HFFc6 (cell line): ENCODE measurements at regions not wholly inside any gene's neighbourhood (a gene's known extent, or its start where the extent isn't known, plus 50 kb on each side); places are given as distances from the start of the nearest gene placed in this dataset.

ENCODE experiments used
- DNase-seq: peaks from one replicate; pipeline ENCODE4 v3.0.0-alpha.2; 2018
- H3K27ac Mint-ChIP-seq: 2 replicates; pipeline ENCODE4 v1.8.0; 2020; ENCODE audit warnings: mild to moderate bottlenecking, mixed read lengths
- H3K27me3 Mint-ChIP-seq: 2 replicates; pipeline ENCODE4 v1.8.0; 2021; ENCODE audit warnings: mild to moderate bottlenecking, moderate library complexity, mixed read lengths; ENCODE audit not compliant: insufficient read depth
- H3K36me3 Mint-ChIP-seq: 2 replicates; pipeline ENCODE4 v1.8.0; 2021; ENCODE audit warnings: low read depth, mixed read lengths
- H3K4me1 Mint-ChIP-seq: 2 replicates; pipeline ENCODE4 v1.8.0; 2020; ENCODE audit warnings: low read depth, mixed read lengths
- H3K4me3 Mint-ChIP-seq: 2 replicates; pipeline ENCODE4 v1.8.0; 2020; ENCODE audit warnings: mild to moderate bottlenecking, moderate library complexity, mixed read lengths
- H3K9me3 Mint-ChIP-seq: 2 replicates; pipeline ENCODE4 v1.8.0; 2020; ENCODE audit warnings: mild to moderate bottlenecking, mixed read lengths
- CTCF ChIP-seq: fragments of 200-600 bp; sonication (generic); IDR thresholded peaks from 2 replicates; pipeline ENCODE4 v1.5.0; 2021; ENCODE audit warnings: antibody characterized with exemption, mild to moderate bottlenecking

GRCh38 chr21:35738347-35738961, 321.9 kb downstream of the SETD4 start:
- Mint-ChIP-seq H3K4me1 (peaks cover 25% of the 10 kb centered on the region), H3K36me3 (no peaks in the 10 kb centered on the region; the same call in 1 of the 2 replicates), H3K9me3 (no peaks in the 10 kb centered on the region), H3K27me3 (peaks cover 1% of the 10 kb centered on the region; the same call in 1 of the 2 replicates), H3K27ac (peak overlapping the region; percentile 45), H3K4me3 (no peak overlapping the region)
- peak; percentile 25 for DNase-seq
- no peak for TF ChIP-seq CTCF

GRCh38 chr21:35737899-35738346, 322.4 kb downstream of the SETD4 start:
- Mint-ChIP-seq H3K9me3 (no peaks in the 10 kb centered on the region), H3K4me3 (no peak overlapping the region)
- DNase-seq, result no peak

DNA sequence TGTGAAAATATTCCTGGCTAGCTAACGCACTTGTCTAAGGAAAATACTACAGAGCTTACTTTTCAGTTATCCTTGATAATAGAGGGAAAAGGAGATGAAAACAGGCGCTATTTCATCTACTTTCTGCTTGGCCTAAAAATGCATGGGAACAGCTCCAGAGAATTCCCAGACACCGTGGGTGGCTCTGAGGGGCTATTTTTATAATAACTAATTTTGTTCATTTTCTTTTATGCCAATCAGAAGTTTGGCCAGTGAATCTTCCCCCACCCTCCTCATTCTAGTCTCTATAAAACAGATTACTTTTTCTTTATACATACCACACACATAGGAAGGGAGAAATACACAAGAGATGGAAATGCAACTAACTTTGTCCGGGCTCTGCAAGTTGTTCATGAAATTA, 322.9 kb downstream of the SETD4 start:
- Mint-ChIP-seq H3K27me3 (peaks cover 1% of the 10 kb centered on the region; the same call in 1 of the 2 replicates), H3K4me3 (no peak overlapping the region), H3K27ac (no peak overlapping the region), H3K4me1 (peaks cover 20% of the 10 kb centered on the region), H3K9me3 (no peaks in the 10 kb centered on the region), H3K36me3 (no peaks in the 10 kb centered on the region)
- no peak for TF ChIP-seq CTCF
- DNase-seq, result no peak

More at GRCh38 chr21:35737899-35738346, 322.4 kb downstream of the SETD4 start:
- H3K27me3 Mint-ChIP-seq, result peaks cover 1% of the 10 kb centered on the region; the same call in 1 of the 2 replicates
- no peak overlapping the region for H3K27ac Mint-ChIP-seq
- no peak for TF ChIP-seq CTCF
- H3K4me1 Mint-ChIP-seq, result peaks cover 20% of the 10 kb centered on the region
- H3K36me3 Mint-ChIP-seq, result no peaks in the 10 kb centered on the region

GRCh38 chr21:35732788-35733187, 327.5 kb downstream of the SETD4 start:
- H3K9me3 Mint-ChIP-seq, result no peaks in the 10 kb centered on the region
- peaks cover 1% of the 10 kb centered on the region; the same call in 1 of the 2 replicates for H3K27me3 Mint-ChIP-seq
- H3K4me3 Mint-ChIP-seq, result no peak overlapping the region
- H3K27ac Mint-ChIP-seq, result no peak overlapping the region
- H3K36me3 Mint-ChIP-seq, result no peaks in the 10 kb centered on the region
- H3K4me1 Mint-ChIP-seq, result peaks cover 5% of the 10 kb centered on the region
- DNase-seq, result no peak
- no peak for TF ChIP-seq CTCF

GRCh38 chr21:35730325-35730724, 330.0 kb downstream of the SETD4 start:
- DNase-seq, result no peak
- 0 out of 2 replicates have a peak, but pooled peaks cover 2% of the 10 kb centered on the region for H3K36me3 Mint-ChIP-seq
- H3K27ac Mint-ChIP-seq, result no peak overlapping the region
- H3K27me3 Mint-ChIP-seq, result no peaks in the 10 kb centered on the region; the same call in 1 of the 2 replicates
- TF ChIP-seq CTCF, result peak; percentile 18; the same call in 1 of the 2 replicates
- H3K9me3 Mint-ChIP-seq, result no peaks in the 10 kb centered on the region
- no peak overlapping the region for H3K4me3 Mint-ChIP-seq
- no peaks in the 10 kb centered on the region for H3K4me1 Mint-ChIP-seq
